ENCODE measurements at regions not wholly inside any gene's neighbourhood (a gene's known extent, or its start where the extent isn't known, plus 50 kb on each side); places are given as distances from the start of the nearest gene placed in this dataset.

DNA sequence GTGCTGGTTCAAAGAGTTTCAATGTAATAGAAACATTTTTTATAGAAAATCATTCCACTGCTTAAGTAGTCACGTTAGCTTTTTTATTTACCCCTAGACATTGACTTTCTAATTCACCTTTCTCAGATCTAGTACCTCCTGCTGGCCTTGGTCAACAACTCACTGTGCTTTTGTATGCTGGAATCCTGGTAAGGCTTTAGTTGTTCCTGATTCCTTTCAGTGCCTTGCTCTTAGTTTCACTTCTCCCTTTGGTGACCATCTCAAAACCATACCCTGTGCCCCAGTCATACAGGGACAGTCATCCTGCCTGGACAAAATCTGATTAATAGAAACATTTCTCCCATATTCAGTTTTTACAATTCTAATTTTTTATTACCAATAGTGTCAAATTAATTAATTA, 130.2 kb downstream of the GPR37 start:
- H3K4me3 ChIP-seq (ENCODE audit: low read length), result no peak overlapping the region
- H3K79me2 ChIP-seq (ENCODE audit: low read length), result no peaks in the 10 kb centered on the region
- no peaks in the 10 kb centered on the region for H3F3A ChIP-seq (ENCODE audit: insufficient read depth, low read length)
- no peaks in the 10 kb centered on the region for H4K20me1 ChIP-seq (ENCODE audit: insufficient read depth, low read length)
- no peak overlapping the region for H2AFZ ChIP-seq (ENCODE audit: low read length)
- H3K9ac ChIP-seq (ENCODE audit: low read length), result no peak overlapping the region
- H3K4me1 ChIP-seq (ENCODE audit: low read length), result no peaks in the 10 kb centered on the region
- H3K9me3 ChIP-seq (replicated peaks; ENCODE audit: insufficient read depth, low read length), result no peaks in the 10 kb centered on the region
- no peaks in the 10 kb centered on the region for H3K9me2 ChIP-seq (replicated peaks; ENCODE audit: insufficient read depth, low read length)
- H3K36me3 ChIP-seq (replicated peaks; ENCODE audit: insufficient read depth, low read length), result no peaks in the 10 kb centered on the region
- H3K4me2 ChIP-seq (ENCODE audit: low read depth, low read length), result no peak overlapping the region
- no peaks in the 10 kb centered on the region for H3K27me3 ChIP-seq (replicated peaks; ENCODE audit: insufficient read depth, low read length)
- DNase-seq, result no peak
- no peak for TF ChIP-seq EZH2phosphoT487 (IDR thresholded peaks at IDR 0.05; ENCODE audit: low read length)
- TF ChIP-seq EZH2 (optimal IDR thresholded peaks at IDR 0.05; ENCODE audit: low read depth, low read length), result no peak
- TF ChIP-seq CTCF (IDR thresholded peaks at IDR 0.05; ENCODE audit: low read length), result no peak
- H3K27ac ChIP-seq (ENCODE audit: low read length), result no peak overlapping the region

- no peak overlapping the region for H2AFZ ChIP-seq (ENCODE audit: low read length)
- no peaks in the 10 kb centered on the region for H3K36me3 ChIP-seq (replicated peaks; ENCODE audit: insufficient read depth, low read length)
- H3K79me2 ChIP-seq (ENCODE audit: low read length), result no peaks in the 10 kb centered on the region
- no peaks in the 10 kb centered on the region for H3K9me3 ChIP-seq (replicated peaks; ENCODE audit: insufficient read depth, low read length)
- H3K4me1 ChIP-seq (ENCODE audit: low read length), result no peaks in the 10 kb centered on the region
- no peaks in the 10 kb centered on the region for H4K20me1 ChIP-seq (ENCODE audit: insufficient read depth, low read length)
- TF ChIP-seq EZH2 (optimal IDR thresholded peaks at IDR 0.05; ENCODE audit: low read depth, low read length), result no peak
- TF ChIP-seq CTCF (IDR thresholded peaks at IDR 0.05; ENCODE audit: low read length), result no peak
- no peak for TF ChIP-seq EZH2phosphoT487 (IDR thresholded peaks at IDR 0.05; ENCODE audit: low read length)
- no peaks in the 10 kb centered on the region for H3K9me2 ChIP-seq (replicated peaks; ENCODE audit: insufficient read depth, low read length)
- H3K27me3 ChIP-seq (replicated peaks; ENCODE audit: insufficient read depth, low read length), result no peaks in the 10 kb centered on the region
- no peak overlapping the region for H3K4me3 ChIP-seq (ENCODE audit: low read length)
- no peak overlapping the region for H3K27ac ChIP-seq (ENCODE audit: low read length)
- DNase-seq, result no peak
- H3K9ac ChIP-seq (ENCODE audit: low read length), result no peak overlapping the region
- no peaks in the 10 kb centered on the region for H3F3A ChIP-seq (ENCODE audit: insufficient read depth, low read length)
- no peak overlapping the region for H3K4me2 ChIP-seq (ENCODE audit: low read depth, low read length)
Observed at GRCh38 chr7:124633740-124634139, 131.9 kb downstream of the GPR37 start.

DNA sequence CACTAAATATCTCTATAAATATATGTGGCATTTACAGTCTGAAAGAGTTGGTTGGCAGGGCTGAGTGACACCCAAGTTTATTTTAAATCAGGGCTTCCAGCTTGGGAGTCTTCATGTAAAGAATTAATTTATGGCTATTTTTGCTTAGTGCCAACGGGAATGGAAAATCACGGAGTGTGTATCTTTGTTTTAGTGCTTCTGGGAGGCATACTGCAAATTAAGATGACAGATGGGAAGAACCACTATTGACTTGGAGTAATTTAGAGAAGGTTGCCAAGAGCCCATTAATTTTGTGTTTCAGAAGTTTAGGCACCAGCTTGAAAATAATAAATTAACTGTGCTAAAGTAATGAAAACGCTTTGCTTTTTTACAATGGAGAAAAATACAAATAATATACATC, 135.2 kb downstream of the GPR37 start:
- H3F3A ChIP-seq (ENCODE audit: insufficient read depth, low read length), result no peaks in the 10 kb centered on the region

More for the DNA sequence above, 135.2 kb downstream of the GPR37 start:
- no peak overlapping the region for H3K27ac ChIP-seq (ENCODE audit: low read length)
- no peaks in the 10 kb centered on the region for H3K36me3 ChIP-seq (replicated peaks; ENCODE audit: insufficient read depth, low read length)
- TF ChIP-seq EZH2phosphoT487 (IDR thresholded peaks at IDR 0.05; ENCODE audit: low read length) (no peak), CTCF (IDR thresholded peaks at IDR 0.05; ENCODE audit: low read length) (no peak), EZH2 (optimal IDR thresholded peaks at IDR 0.05; ENCODE audit: low read depth, low read length) (no peak)
- no peaks in the 10 kb centered on the region for H4K20me1 ChIP-seq (ENCODE audit: insufficient read depth, low read length)
- H2AFZ ChIP-seq (ENCODE audit: low read length), result no peak overlapping the region
- H3K4me1 ChIP-seq (ENCODE audit: low read length), result no peaks in the 10 kb centered on the region
- H3K27me3 ChIP-seq (replicated peaks; ENCODE audit: insufficient read depth, low read length), result no peaks in the 10 kb centered on the region
- no peak overlapping the region for H3K4me3 ChIP-seq (ENCODE audit: low read length)
- DNase-seq, result no peak
- H3K4me2 ChIP-seq (ENCODE audit: low read depth, low read length), result no peak overlapping the region
- H3K9ac ChIP-seq (ENCODE audit: low read length), result no peak overlapping the region
- no peaks in the 10 kb centered on the region for H3K79me2 ChIP-seq (ENCODE audit: low read length)
- H3K9me3 ChIP-seq (replicated peaks; ENCODE audit: insufficient read depth, low read length), result no peaks in the 10 kb centered on the region
- H3K9me2 ChIP-seq (replicated peaks; ENCODE audit: insufficient read depth, low read length), result no peaks in the 10 kb centered on the region

All from MM.1S (cell line).